Keratinocyte (primary cell): ENCODE measurements at regions not wholly inside any gene's neighbourhood (a gene's known extent, or its start where the extent isn't known, plus 50 kb on each side); places are given as distances from the start of the nearest gene placed in this dataset.
"Not testable (repeated sequence)": the region's sequence is repeated elsewhere in the genome, so short reads cannot be mapped to it uniquely, and the experiment has no call there.

ENCODE experiments used
- DNase-seq: peaks from one replicate; pipeline ENCODE4 v3.0.0-alpha.2; 2011; ENCODE audit warnings: low read depth, missing footprints, low spot score
- FAIRE-seq: peaks from 2 replicates; lab custom pipeline; 2011; peaks lifted over from hg19 to GRCh38; lab: Jason Lieb, UNC
- H2AFZ ChIP-seq: 2 replicates; pipeline ENCODE4 v1.6.0; 2012; ENCODE audit warnings: low read length, control low read depth, inconsistent platforms; ENCODE audit not compliant: control insufficient read depth
- H3K27ac ChIP-seq: 2 replicates; pipeline ENCODE4 v1.5.1; 2011; ENCODE audit warnings: low read length; ENCODE audit not compliant: control insufficient read depth, insufficient read depth
- H3K27me3 ChIP-seq: 3 replicates; pipeline ENCODE4 v1.6.0; 2011; ENCODE audit warnings: low read length; ENCODE audit not compliant: control insufficient read depth, insufficient read depth; ENCODE audit errors: extremely low read depth
- H3K36me3 ChIP-seq, 2 experiments: 2 replicates in 1 of 2; 3 replicates in 1 of 2; pipeline ENCODE4 v1.5.1; 2011; ENCODE audit warnings: low read length in 2 of 2, mild to moderate bottlenecking in 1 of 2; ENCODE audit not compliant: control insufficient read depth in 2 of 2, insufficient read depth in 2 of 2; ENCODE audit errors: extremely low read depth in 1 of 2
- H3K4me1 ChIP-seq: 3 replicates; pipeline ENCODE4 v1.5.1; 2011; ENCODE audit warnings: low read length; ENCODE audit not compliant: control insufficient read depth, insufficient read depth; ENCODE audit errors: extremely low read depth
- H3K4me2 ChIP-seq: 3 replicates; pipeline ENCODE4 v1.6.0; 2011; ENCODE audit warnings: low read depth, low read length; ENCODE audit not compliant: control insufficient read depth, insufficient read depth; ENCODE audit errors: extremely low read depth
- H3K4me3 ChIP-seq, 3 experiments: fragments of 200-600 bp in 1 of 3; sonication (generic) in 1 of 3; 2 replicates in 2 of 3; 3 replicates in 1 of 3; pipeline ENCODE4 v1.5.1; 2011 to 2016; ENCODE audit warnings: low read length in 3 of 3, mild to moderate bottlenecking in 3 of 3, control low read depth in 2 of 3, inconsistent platforms in 1 of 3, low read depth in 1 of 3, mixed read lengths in 1 of 3, mixed run types in 1 of 3, moderate library complexity in 1 of 3; ENCODE audit not compliant: control insufficient read depth in 2 of 3, insufficient read depth in 2 of 3; ENCODE audit errors: extremely low read depth in 1 of 3
- H3K79me2 ChIP-seq: 2 replicates; pipeline ENCODE4 v1.6.0; 2012; ENCODE audit warnings: low read length; ENCODE audit not compliant: control insufficient read depth, insufficient read depth
- H3K9ac ChIP-seq: 3 replicates; pipeline ENCODE4 v1.6.0; 2011; ENCODE audit warnings: low read length; ENCODE audit not compliant: control insufficient read depth, insufficient read depth; ENCODE audit errors: extremely low read depth
- H3K9me1 ChIP-seq: 3 replicates; pipeline ENCODE4 v1.6.0; 2011; ENCODE audit warnings: low read length; ENCODE audit not compliant: control insufficient read depth, insufficient read depth; ENCODE audit errors: extremely low read depth
- H3K9me3 ChIP-seq: 2 replicates; pipeline ENCODE4 v1.5.1; 2012; ENCODE audit warnings: low read depth, low read length; ENCODE audit not compliant: control insufficient read depth
- H4K20me1 ChIP-seq: 3 replicates; pipeline ENCODE4 v1.6.0; 2011; ENCODE audit warnings: low read length; ENCODE audit not compliant: control insufficient read depth, insufficient read depth; ENCODE audit errors: extremely low read depth
- CTCF ChIP-seq, 3 experiments: IDR thresholded peaks in 1 of 3; conservative IDR thresholded peaks in 1 of 3; optimal IDR thresholded peaks in 1 of 3; 2 replicates in 2 of 3; 3 replicates in 1 of 3; pipeline versions ENCODE3 to v1.5.1; 2011; ENCODE audit warnings: low read length in 3 of 3, mild to moderate bottlenecking in 3 of 3, moderate library complexity in 2 of 3, control low read depth in 1 of 3, inconsistent platforms in 1 of 3; ENCODE audit not compliant: insufficient read depth in 2 of 3; ENCODE audit errors: extremely low read depth in 1 of 3
- EZH2 ChIP-seq: IDR thresholded peaks from one replicate; pipeline ENCODE4 v1.6.1; 2012; ENCODE audit warnings: inconsistent platforms, mild to moderate bottlenecking, low read length, moderate library complexity
- dilution Hi-C: fragments of 300-500 bp; cut with MboI; formaldehyde crosslinking; loops from one replicate; pipeline ENCODE4 v1.7.0; 2020; ENCODE audit warnings: low sequenced_read_pairs; ENCODE audit not compliant: extremely low pct_ligation_motif_present

GRCh38 chr7:12494687-12495024 lies 75.9 kb upstream of the SCIN start:
- DNase-seq (no peak), FAIRE-seq (no peak)
- no peaks in the 10 kb centered on the region for H3K9me1 ChIP-seq
- no peaks in the 10 kb centered on the region for H3K36me3 ChIP-seq
- no peak overlapping the region for H3K27ac ChIP-seq
- H3K9ac ChIP-seq: no peak overlapping the region
- dilution Hi-C loops: no loop called here
- H3K9me3 ChIP-seq: no peaks in the 10 kb centered on the region
- H3K79me2 ChIP-seq: no peaks in the 10 kb centered on the region
- no peak overlapping the region for H3K4me2 ChIP-seq
- H3K4me1 ChIP-seq: no peaks in the 10 kb centered on the region
- H3K4me3 ChIP-seq: no peak overlapping the region
- H2AFZ ChIP-seq: no peak overlapping the region
- H3K27me3 ChIP-seq: no peaks in the 10 kb centered on the region
- no peaks in the 10 kb centered on the region for H4K20me1 ChIP-seq
- peak in 2 of 3 experiments; percentile 14 to 22 for TF ChIP-seq CTCF (optimal IDR thresholded peaks at IDR 0.05 in 1 of 3, IDR thresholded peaks at IDR 0.05 in 1 of 3, conservative IDR thresholded peaks at IDR 0.05 in 1 of 3; ENCODE audit: extremely low read depth in 1 of 3, insufficient read depth in 2 of 3, low read length in 3 of 3)
- no peak for TF ChIP-seq EZH2

GRCh38 chr7:12496901-12497674 lies 73.4 kb upstream of the SCIN start:
- H3K9me3 ChIP-seq, FAIRE-seq, H3K4me3 ChIP-seq, H3K4me1 ChIP-seq, H4K20me1 ChIP-seq, H3K27ac ChIP-seq, DNase-seq, H3K79me2 ChIP-seq, H3K4me2 ChIP-seq, dilution Hi-C loops, H3K9ac ChIP-seq, H3K9me1 ChIP-seq, H2AFZ ChIP-seq, H3K27me3 ChIP-seq, H3K36me3 ChIP-seq: not testable (repeated sequence)

- no peaks in the 10 kb centered on the region for H3K36me3 ChIP-seq
- no peaks in the 10 kb centered on the region for H3K4me1 ChIP-seq
- no peak overlapping the region for H3K9ac ChIP-seq
- H3K4me2 ChIP-seq: no peak overlapping the region
- dilution Hi-C loops: no loop called here
- H3K27ac ChIP-seq: no peak overlapping the region
- H2AFZ ChIP-seq: no peak overlapping the region
- FAIRE-seq: no peak
- no peak for DNase-seq
- no peaks in the 10 kb centered on the region for H4K20me1 ChIP-seq
- no peak overlapping the region for H3K4me3 ChIP-seq
- H3K27me3 ChIP-seq: no peaks in the 10 kb centered on the region
- no peaks in the 10 kb centered on the region for H3K9me3 ChIP-seq
- H3K9me1 ChIP-seq: no peaks in the 10 kb centered on the region
- no peaks in the 10 kb centered on the region for H3K79me2 ChIP-seq
- TF ChIP-seq EZH2 (no peak), CTCF (optimal IDR thresholded peaks at IDR 0.05 in 1 of 3, IDR thresholded peaks at IDR 0.05 in 1 of 3, conservative IDR thresholded peaks at IDR 0.05 in 1 of 3; ENCODE audit: extremely low read depth in 1 of 3, insufficient read depth in 2 of 3, low read length in 3 of 3) (no peak)
Measured at GRCh38 chr7:12504149-12504548, 66.4 kb upstream of the SCIN start.
